ENCODE measurements at regions not wholly inside any gene's neighbourhood (a gene's known extent, or its start where the extent isn't known, plus 50 kb on each side); places are given as distances from the start of the nearest gene placed in this dataset.

DNA sequence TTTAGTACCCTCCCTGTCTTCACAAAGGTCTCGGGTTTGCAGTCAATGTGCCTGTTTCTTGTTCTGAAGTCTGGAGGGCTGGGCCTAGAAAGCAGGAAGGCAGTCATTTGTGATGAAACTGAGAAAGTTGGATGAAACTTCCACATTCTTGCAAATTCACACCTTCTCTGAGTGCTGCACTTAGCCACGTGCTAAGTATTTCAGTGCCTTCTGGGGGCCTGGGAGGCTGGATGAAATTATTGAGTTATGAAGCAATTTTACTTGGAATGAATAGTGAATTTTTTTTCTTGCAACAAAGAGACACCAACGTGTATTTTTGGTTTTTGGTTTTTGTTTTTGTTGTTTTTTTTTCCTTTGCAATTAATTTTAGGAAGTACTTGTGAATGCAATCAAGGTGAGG is 71.2 kb downstream of the MSX1 start:
- no peak overlapping the region for H3K4me2 ChIP-seq (ENCODE audit: low read length)
- H3K27me3 ChIP-seq (ENCODE audit: low read length): 0 out of 2 replicates have a peak, but pooled peaks cover 7% of the 10 kb centered on the region
- H3K79me2 ChIP-seq (ENCODE audit: low read length): no peaks in the 10 kb centered on the region
- H3K4me1 ChIP-seq (ENCODE audit: insufficient read depth, low read length): no peaks in the 10 kb centered on the region
- no TSS peak for BruUV-seq (replicated peaks)
- no peaks in the 10 kb centered on the region for H4K20me1 ChIP-seq (ENCODE audit: low read length)
- no peak for ATAC-seq
- H3K4me3 ChIP-seq (ENCODE audit: low read length): no peak overlapping the region
- DNase-seq: no peak
- H3F3A ChIP-seq (ENCODE audit: low read length, unreplicated experiment): no peaks in the 10 kb centered on the region
- no peak for TF ChIP-seq EZH2phosphoT487 (IDR thresholded peaks at IDR 0.05; ENCODE audit: borderline replicate concordance, low read length)
- no peak for TF ChIP-seq EZH2 (IDR thresholded peaks at IDR 0.05; ENCODE audit: low read length, unreplicated experiment)
- TF ChIP-seq, protein P1, sequence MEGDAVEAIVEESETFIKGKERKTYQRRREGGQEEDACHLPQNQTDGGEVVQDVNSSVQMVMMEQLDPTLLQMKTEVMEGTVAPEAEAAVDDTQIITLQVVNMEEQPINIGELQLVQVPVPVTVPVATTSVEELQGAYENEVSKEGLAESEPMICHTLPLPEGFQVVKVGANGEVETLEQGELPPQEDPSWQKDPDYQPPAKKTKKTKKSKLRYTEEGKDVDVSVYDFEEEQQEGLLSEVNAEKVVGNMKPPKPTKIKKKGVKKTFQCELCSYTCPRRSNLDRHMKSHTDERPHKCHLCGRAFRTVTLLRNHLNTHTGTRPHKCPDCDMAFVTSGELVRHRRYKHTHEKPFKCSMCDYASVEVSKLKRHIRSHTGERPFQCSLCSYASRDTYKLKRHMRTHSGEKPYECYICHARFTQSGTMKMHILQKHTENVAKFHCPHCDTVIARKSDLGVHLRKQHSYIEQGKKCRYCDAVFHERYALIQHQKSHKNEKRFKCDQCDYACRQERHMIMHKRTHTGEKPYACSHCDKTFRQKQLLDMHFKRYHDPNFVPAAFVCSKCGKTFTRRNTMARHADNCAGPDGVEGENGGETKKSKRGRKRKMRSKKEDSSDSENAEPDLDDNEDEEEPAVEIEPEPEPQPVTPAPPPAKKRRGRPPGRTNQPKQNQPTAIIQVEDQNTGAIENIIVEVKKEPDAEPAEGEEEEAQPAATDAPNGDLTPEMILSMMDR (conservative IDR thresholded peaks at IDR 0.05; ENCODE audit: low read depth, low read length): no peak
- H3K9me3 ChIP-seq (ENCODE audit: low read length): no peaks in the 10 kb centered on the region
- H3K36me3 ChIP-seq (ENCODE audit: low read depth, low read length): no peaks in the 10 kb centered on the region
- intact Hi-C loops (cut with micrococcal nuclease): no loop called here
- no peak overlapping the region for H2AFZ ChIP-seq (ENCODE audit: low read length)
- CTCF ChIA-PET: no interaction called here
- H3K9me2 ChIP-seq (replicated peaks; ENCODE audit: low read length): no peaks in the 10 kb centered on the region
- no peak overlapping the region for H3K27ac ChIP-seq (ENCODE audit: low read length)
- POLR2A ChIA-PET (ENCODE audit: unreplicated experiment): no interaction called here
- H3K9ac ChIP-seq (ENCODE audit: low read length): no peak overlapping the region

DNA sequence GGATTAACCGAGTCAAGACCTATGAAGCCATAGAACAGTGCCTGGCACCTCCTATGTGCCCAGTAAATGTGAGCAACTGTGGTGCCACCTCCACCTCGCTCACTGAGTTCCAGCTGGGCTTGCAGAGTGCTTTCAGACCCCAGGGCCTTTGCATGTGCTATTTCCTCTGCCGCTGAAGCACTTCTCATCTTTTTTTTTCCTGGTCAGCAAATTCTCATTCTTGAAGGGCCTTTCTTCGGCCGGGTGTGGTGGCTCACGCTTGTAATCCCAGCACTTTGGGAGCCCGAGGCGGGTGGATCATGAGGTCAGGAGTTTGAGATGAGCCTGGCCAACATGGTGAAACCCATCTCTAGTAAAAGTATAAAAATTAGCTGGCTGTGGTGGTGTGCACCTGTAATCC is 76.5 kb downstream of the MSX1 start:
- POLR2A ChIA-PET (ENCODE audit: unreplicated experiment): no interaction called here
- intact Hi-C loops (cut with micrococcal nuclease): no loop called here
- Histone ChIP-seq H3K9me2 (replicated peaks; ENCODE audit: low read length) (no peaks in the 10 kb centered on the region), H3K9me3 (ENCODE audit: low read length) (no peaks in the 10 kb centered on the region), H3F3A (ENCODE audit: low read length, unreplicated experiment) (no peaks in the 10 kb centered on the region), H3K4me2 (ENCODE audit: low read length) (no peak overlapping the region), H3K79me2 (ENCODE audit: low read length) (no peaks in the 10 kb centered on the region), H2AFZ (ENCODE audit: low read length) (no peak overlapping the region), H3K27me3 (ENCODE audit: low read length) (peaks cover 39% of the 10 kb centered on the region), H3K9ac (ENCODE audit: low read length) (no peak overlapping the region), H3K4me1 (ENCODE audit: insufficient read depth, low read length) (no peaks in the 10 kb centered on the region), H3K36me3 (ENCODE audit: low read depth, low read length) (no peaks in the 10 kb centered on the region), H3K4me3 (ENCODE audit: low read length) (no peak overlapping the region), H3K27ac (ENCODE audit: low read length) (no peak overlapping the region), H4K20me1 (ENCODE audit: low read length) (no peaks in the 10 kb centered on the region)
- CTCF ChIA-PET: no interaction called here
- BruUV-seq (replicated peaks): no TSS peak
- no peak for DNase-seq
- ATAC-seq: no peak
- no peak for TF ChIP-seq EZH2 (IDR thresholded peaks at IDR 0.05; ENCODE audit: low read length, unreplicated experiment)
- no peak for TF ChIP-seq EZH2phosphoT487 (IDR thresholded peaks at IDR 0.05; ENCODE audit: borderline replicate concordance, low read length)
- TF ChIP-seq, protein P1 (conservative IDR thresholded peaks at IDR 0.05; ENCODE audit: low read depth, low read length): no peak

DNA sequence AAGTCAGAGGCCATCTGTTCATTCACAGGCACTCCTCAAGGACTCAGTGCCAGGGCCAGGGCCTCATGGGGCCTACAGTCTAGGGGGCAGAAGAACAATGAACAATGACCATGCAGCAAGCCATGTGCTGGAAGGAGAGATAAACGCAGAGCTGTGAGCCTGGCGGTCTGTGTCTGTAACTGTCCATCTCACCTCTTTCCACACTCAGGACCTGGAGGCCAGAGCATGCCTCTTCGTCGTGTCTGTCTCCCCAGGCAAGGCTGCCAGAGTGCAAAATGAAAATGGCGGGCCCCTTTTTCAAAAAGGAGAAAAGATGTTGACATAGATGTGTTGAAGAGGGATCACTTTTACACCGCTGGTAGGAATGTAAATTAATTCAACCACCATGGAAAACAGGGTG is 78.5 kb downstream of the MSX1 start:
- ChIA-PET POLR2A (ENCODE audit: unreplicated experiment) (no interaction called here), CTCF (no interaction called here)
- ATAC-seq: no peak

More for the DNA sequence above, 78.5 kb downstream of the MSX1 start:
- no peak overlapping the region for H3K9ac ChIP-seq (ENCODE audit: low read length)
- DNase-seq: no peak
- no peak overlapping the region for H2AFZ ChIP-seq (ENCODE audit: low read length)
- no peaks in the 10 kb centered on the region for H3F3A ChIP-seq (ENCODE audit: low read length, unreplicated experiment)
- H3K4me3 ChIP-seq (ENCODE audit: low read length): no peak overlapping the region
- intact Hi-C loops (cut with micrococcal nuclease): no loop called here
- no peak overlapping the region for H3K4me2 ChIP-seq (ENCODE audit: low read length)
- H3K27me3 ChIP-seq (ENCODE audit: low read length): peaks cover 48% of the 10 kb centered on the region
- no peaks in the 10 kb centered on the region for H3K4me1 ChIP-seq (ENCODE audit: insufficient read depth, low read length)
- H4K20me1 ChIP-seq (ENCODE audit: low read length): no peaks in the 10 kb centered on the region
- H3K79me2 ChIP-seq (ENCODE audit: low read length): no peaks in the 10 kb centered on the region
- no TSS peak for BruUV-seq (replicated peaks)
- no peaks in the 10 kb centered on the region for H3K36me3 ChIP-seq (ENCODE audit: low read depth, low read length)
- no peaks in the 10 kb centered on the region for H3K9me3 ChIP-seq (ENCODE audit: low read length)
- TF ChIP-seq EZH2 (IDR thresholded peaks at IDR 0.05; ENCODE audit: low read length, unreplicated experiment): no peak
- TF ChIP-seq, protein P1 (conservative IDR thresholded peaks at IDR 0.05; ENCODE audit: low read depth, low read length): no peak
- no peak for TF ChIP-seq EZH2phosphoT487 (IDR thresholded peaks at IDR 0.05; ENCODE audit: borderline replicate concordance, low read length)
- H3K9me2 ChIP-seq (replicated peaks; ENCODE audit: low read length): no peaks in the 10 kb centered on the region
- H3K27ac ChIP-seq (ENCODE audit: low read length): no peak overlapping the region

All from PC-3 (cell line).